Right lung (tissue), 2 donors: ENCODE measurements at regions not wholly inside any gene's neighbourhood (a gene's known extent, or its start where the extent isn't known, plus 50 kb on each side); places are given as distances from the start of the nearest gene placed in this dataset.
"Not testable (repeated sequence)": the region's sequence is repeated elsewhere in the genome, so short reads cannot be mapped to it uniquely, and the experiment has no call there.

Experiments
- DNase-seq, 2 donors: peaks; one replicate each; pipeline ENCODE4 v3.0.0-alpha.2; 2013

DNA sequence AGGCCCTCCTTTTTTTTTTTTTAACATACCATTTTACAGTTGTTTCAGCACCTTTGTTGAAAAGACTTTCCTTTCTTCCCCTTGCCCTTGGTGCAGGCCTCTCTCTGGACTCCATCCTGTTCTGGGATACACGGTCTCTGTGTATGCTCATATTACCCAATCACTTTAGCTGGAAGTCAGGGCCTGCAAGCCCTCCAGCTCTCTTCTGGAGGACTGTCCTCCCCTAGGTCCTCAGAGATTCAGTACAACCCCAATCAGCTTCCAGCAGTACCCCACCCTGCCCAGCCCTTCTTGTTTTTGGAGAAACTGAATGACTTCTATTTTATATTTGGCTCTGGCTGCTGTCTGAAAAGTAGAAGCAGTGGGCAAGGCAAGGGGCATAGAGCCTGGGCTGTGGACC, 270.8 kb downstream of the KLF13 start:
- DNase-seq = no peak

GRCh38 chr15:31598620-31599019, 272.0 kb downstream of the KLF13 start:
- peak; percentile 20 to 21 for DNase-seq

DNA sequence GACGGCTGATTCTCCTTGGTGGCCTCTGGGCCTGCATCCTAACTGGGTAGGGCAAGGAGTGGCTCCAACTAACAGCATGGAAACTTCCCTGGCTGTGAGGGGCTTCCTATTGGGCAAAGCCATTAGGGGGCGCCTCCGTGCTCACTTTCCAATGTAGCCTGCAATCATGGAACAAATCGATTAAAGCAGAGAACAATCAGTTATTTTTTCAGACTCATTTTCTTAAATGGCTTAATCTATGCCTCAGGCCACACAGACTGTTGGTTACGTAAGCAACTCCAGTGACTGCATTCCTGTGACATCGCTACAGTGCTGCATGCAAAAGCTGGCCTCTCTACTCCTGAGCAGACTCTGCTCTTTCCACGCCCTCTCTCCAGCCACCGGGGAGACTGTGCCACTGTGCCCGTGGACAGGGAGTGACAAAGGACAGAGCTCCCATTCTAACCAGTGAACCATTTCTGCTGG, 278.9 kb downstream of the KLF13 start:
- no peak for DNase-seq

DNA sequence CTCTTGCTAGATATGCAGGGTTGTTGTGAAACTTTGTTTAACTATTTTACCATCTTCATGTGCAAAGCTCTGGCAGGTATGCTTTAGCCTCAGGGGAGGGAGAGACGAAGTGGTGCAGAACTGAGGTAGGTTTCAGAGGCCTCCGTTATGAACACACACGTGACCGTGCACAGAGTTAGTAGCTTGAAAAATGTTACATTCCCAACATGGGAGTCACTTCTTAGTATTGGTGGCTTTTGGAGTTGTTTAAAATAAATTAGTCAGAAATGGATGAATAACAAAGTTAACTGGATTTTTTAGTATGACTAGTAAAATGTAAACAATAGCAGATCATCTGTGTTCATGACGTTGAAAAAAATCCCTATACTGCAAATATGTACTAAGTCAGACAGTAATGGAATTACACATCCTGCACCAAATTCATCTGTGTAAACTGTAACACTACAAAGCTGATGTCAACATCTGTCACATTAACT, 279.6 kb downstream of the KLF13 start:
- no peak for DNase-seq

GRCh38 chr15:31606931-31607497, 280.4 kb downstream of the KLF13 start:
- DNase-seq = no peak

- no peak for DNase-seq
Observed at GRCh38 chr15:31607656-31608055, 281.0 kb downstream of the KLF13 start.

- DNase-seq = no peak
Observed at GRCh38 chr15:31609258-31609681, 282.6 kb downstream of the KLF13 start.

DNA sequence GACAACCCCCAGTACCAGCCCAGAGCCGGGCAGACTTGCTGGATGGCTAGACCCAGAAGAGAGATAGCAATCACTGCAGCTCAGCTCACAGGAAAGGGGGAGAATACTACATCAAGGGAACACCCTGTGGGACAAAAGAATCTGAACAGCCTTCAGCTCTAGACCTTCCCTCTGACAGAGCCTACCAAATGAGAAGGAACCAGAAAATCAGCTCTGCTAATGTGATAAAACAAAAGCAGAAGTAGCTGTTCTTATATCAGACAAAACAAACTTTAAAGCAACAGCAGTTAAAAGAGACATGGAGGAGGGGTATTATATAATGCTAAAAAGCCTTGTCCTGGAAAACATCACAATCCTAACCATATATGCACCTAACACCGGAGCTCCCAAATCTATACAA, 283.3 kb downstream of the KLF13 start:
- no peak for DNase-seq

- DNase-seq = no peak
Observed at GRCh38 chr15:31615643-31616415, 289.2 kb downstream of the KLF13 start.

DNA sequence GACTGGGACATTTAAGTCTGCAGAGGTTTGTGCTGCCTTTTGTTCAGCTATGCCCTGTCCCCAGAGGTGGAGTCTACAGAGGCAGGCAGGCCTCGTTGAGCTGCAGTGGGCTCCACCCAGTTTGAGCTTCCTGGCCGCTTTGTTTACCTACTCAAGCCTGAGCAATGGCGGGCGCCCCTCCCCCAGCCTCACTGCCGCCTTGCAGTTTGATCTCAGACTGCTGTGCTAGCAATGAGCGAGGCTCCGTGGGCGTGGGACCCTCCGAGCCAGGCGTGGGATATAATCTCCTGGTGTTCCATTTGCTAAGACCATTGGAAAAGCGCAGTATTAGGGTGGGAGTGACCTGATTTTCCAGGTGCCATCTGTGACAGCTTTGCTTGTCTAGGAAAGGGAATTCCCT, 296.7 kb downstream of the KLF13 start:
- DNase-seq = not testable (repeated sequence)

GRCh38 chr15:31624115-31624514, 297.5 kb downstream of the KLF13 start:
- not testable (repeated sequence) for DNase-seq

- DNase-seq = not testable (repeated sequence)
Observed at GRCh38 chr15:31635715-31636114, 309.1 kb downstream of the KLF13 start.

- DNase-seq = not testable (repeated sequence)
Observed at GRCh38 chr15:31636911-31637310, 310.3 kb downstream of the KLF13 start.

DNA sequence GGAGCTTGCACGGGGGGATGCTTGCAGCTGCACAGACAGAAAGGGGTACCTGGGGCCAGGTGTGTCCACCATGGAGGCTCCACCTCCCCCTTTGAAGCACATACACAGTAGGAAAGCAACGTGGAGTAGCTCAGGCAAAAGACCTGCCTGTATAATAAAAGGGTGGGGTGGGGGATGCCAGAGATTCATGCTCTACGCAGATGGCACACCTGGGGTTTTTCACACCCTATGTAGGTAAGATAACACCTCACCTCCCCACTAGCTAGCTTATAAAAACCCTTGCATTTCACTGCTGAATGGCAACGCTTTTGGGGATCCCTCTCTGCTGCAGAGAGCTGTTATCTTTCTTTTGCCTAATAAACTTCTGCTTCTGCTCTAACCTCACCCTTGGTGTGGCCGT, 317.3 kb downstream of the KLF13 start:
- not testable (repeated sequence) for DNase-seq

DNA sequence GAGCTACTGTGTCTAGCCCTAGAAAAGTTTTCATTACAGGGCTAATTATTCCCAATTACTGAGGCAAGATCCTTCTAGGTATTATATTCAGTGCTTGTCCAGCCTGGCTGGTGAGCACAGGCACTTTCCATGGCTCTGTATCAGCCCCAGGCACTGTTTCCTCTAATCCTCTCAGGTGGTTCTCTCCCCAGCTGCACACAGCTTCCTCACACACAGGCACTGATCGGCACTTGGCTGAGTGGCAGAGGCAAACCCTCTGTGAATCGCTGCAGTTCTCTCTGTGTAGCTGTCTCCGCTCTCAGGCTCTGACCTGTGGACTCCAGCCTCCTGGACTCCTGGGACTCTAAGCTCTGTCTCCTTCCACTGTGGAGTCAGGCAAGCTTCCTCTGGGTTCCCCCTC, 318.1 kb downstream of the KLF13 start:
- not testable (repeated sequence) for DNase-seq

DNA sequence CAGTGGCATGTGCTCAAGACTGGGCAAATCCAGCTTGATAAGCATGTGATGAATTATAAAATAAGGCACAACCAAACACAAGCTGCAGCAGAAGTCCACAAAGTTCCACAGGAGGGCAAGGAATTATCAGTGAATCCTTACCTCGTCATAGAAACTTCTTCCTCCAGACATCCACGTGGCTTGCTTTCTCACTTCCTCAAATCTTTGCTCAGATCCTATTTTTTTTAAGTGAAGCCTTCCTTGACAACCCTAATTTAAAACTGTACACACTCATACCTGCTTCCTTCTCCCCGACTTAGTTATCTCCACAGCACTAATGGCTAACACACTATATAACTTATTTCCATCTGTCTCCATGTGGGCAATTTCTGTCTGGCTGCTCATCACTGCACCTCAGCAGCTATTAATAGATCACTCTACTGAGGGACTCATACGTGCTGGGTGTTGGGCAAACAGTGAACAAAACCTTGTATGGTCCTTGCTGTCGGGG, 320.7 kb downstream of the KLF13 start:
- DNase-seq = not testable (repeated sequence)

GRCh38 chr15:31649634-31650033, 323.0 kb downstream of the KLF13 start:
- DNase-seq = not testable (repeated sequence)

- DNase-seq = not testable (repeated sequence)
Observed at GRCh38 chr15:31650055-31650701, 323.5 kb downstream of the KLF13 start.

DNA sequence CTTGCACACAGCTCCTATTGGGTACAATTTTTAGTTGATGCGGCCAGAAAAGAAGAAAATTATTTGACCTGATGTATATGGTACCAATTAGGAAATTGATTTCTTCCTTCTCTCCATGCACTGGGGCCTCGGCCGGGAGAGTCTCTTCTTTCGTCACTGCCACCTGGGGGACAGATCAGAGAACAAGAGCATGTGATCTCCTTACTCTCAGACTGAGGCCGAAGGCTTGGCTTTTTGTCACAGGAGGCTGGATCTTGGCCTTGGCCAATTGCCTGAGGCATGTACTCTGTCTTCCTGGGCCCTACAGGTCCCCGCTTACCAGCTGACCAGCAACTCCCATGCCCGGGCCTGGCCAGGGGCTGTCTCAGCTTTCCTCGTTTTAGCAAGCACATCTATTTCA, 330.3 kb downstream of the KLF13 start:
- not testable (repeated sequence) for DNase-seq

- DNase-seq = no peak
Observed at GRCh38 chr15:31660816-31661215, 334.2 kb downstream of the KLF13 start.

- DNase-seq = not testable (repeated sequence)
Observed at GRCh38 chr15:31665732-31666131, 339.1 kb downstream of the KLF13 start.

DNA sequence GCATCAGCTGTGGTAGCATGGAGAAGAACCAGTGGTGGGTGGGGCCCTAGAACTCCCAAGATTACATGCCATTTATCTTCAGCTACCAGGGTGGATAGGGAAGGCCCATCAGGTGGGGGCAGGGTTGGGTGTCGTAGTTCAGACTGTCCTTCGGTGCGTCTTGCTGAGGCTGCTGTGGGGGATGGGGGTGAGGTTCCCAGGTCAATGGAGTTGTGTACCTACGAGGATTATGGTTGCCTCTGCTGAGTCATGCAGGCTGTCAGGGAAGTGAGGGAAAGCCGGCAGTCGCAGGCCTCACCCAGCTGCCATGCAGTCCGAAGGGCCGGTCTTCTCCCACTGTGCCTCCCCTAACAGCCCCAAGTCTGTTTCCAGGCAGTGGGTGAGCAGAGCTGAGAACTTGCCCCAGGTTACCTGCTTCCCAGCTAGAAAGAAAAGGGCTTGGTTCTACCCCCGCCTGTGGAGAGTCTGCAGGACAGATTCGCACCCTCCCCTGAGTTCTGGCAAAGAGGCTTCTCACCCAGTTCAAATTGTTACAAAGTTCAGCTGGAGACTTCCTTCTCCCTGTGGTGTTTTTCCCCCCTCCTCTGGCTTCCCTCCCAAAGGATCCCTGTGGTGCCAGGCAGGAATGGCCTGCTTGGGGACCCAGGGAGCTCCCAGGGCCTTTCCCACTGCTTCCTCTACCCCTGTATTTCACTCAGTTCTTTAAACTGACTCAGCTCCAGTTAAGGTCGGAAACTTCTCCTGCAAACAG, 342.7 kb downstream of the KLF13 start:
- not testable (repeated sequence) for DNase-seq
